ENCODE measurements at regions not wholly inside any gene's neighbourhood (a gene's known extent, or its start where the extent isn't known, plus 50 kb on each side); places are given as distances from the start of the nearest gene placed in this dataset.

- no peak for TF ChIP-seq CTCF (IDR thresholded peaks at IDR 0.05)
- TF ChIP-seq POLR2A (IDR thresholded peaks at IDR 0.05) = no peak
Observed at GRCh38 chr11:115843685-115844084, 339.5 kb upstream of the CADM1 start.

Measured in esophagus squamous epithelium (tissue), 4 donors.